GM12864 (cell line): ENCODE measurements at regions not wholly inside any gene's neighbourhood (a gene's known extent, or its start where the extent isn't known, plus 50 kb on each side); places are given as distances from the start of the nearest gene placed in this dataset.

ENCODE experiments used
- DNase-seq: peaks from one replicate; pipeline ENCODE4 v3.0.0-alpha.2; 2011; ENCODE audit warnings: low read depth
- H3K4me3 ChIP-seq: 2 replicates; pipeline ENCODE4 v1.5.1; 2011; ENCODE audit warnings: mild to moderate bottlenecking, low read depth, low read length, control low read depth
- CTCF ChIP-seq: IDR thresholded peaks from 2 replicates; pipeline ENCODE4 v1.5.1; 2011; ENCODE audit warnings: low read depth, mild to moderate bottlenecking, moderate library complexity, low read length, control low read depth, inconsistent platforms; ENCODE audit errors: missing control alignments

- peak; percentile 16 for TF ChIP-seq CTCF
- no peak overlapping the region for H3K4me3 ChIP-seq
- no peak for DNase-seq
Measured at GRCh38 chr2:18690342-18690741, 101.0 kb upstream of the NT5C1B start.

GRCh38 chr2:18684206-18685038 is 95.1 kb upstream of the NT5C1B start:
- no peak for DNase-seq
- no peak for TF ChIP-seq CTCF
- no peak overlapping the region for H3K4me3 ChIP-seq

- no peak for DNase-seq
- TF ChIP-seq CTCF = no peak
- no peak overlapping the region for H3K4me3 ChIP-seq
Measured at GRCh38 chr2:18682681-18683080, 93.3 kb upstream of the NT5C1B start.

- H3K4me3 ChIP-seq = no peak overlapping the region
- no peak for DNase-seq
- TF ChIP-seq CTCF = no peak
Measured at GRCh38 chr2:18677280-18677679, 87.9 kb upstream of the NT5C1B start.

GRCh38 chr2:18674309-18674708 is 84.9 kb upstream of the NT5C1B start:
- DNase-seq = no peak
- no peak for TF ChIP-seq CTCF
- no peak overlapping the region for H3K4me3 ChIP-seq

- DNase-seq = no peak
- H3K4me3 ChIP-seq = no peak overlapping the region
- no peak for TF ChIP-seq CTCF
Measured at GRCh38 chr2:18671363-18671762, 82.0 kb upstream of the NT5C1B start.

GRCh38 chr2:18668221-18668620 is 78.9 kb upstream of the NT5C1B start:
- H3K4me3 ChIP-seq = no peak overlapping the region
- no peak for TF ChIP-seq CTCF
- DNase-seq = no peak
